ENCODE measurements at regions not wholly inside any gene's neighbourhood (a gene's known extent, or its start where the extent isn't known, plus 50 kb on each side); places are given as distances from the start of the nearest gene placed in this dataset.

DNA sequence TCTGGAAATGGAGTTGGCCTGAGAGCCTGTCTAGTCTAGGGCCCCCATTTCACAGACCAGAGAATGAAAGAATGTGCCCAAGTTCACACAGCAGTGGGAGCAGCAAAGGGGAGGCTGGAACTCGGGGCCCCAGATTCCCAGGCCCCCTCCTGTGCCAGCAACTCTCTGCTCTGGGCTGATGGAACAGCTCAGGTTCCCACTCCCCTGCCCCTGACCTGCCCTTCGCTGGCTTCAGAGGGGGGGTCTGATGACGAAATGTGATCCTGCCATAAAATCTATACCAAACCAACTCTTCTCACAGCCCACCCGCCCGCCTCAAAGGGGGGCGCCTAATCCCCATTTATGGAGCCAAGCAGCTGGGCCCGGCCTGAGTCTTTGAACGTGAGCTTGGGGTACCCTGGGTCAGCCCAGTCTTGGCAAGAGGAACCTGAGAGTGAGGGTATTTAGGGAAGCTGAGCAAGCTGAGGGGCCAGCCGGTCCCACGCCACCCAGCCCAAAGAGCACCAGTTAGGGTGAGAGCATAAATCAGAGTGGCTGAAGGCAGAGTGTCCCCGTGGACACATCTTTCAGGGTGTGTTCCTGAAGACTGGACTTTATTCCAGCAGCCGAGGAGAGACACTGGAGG is 65.0 kb downstream of the FOXD2 start:
- TF ChIP-seq, protein P1, sequence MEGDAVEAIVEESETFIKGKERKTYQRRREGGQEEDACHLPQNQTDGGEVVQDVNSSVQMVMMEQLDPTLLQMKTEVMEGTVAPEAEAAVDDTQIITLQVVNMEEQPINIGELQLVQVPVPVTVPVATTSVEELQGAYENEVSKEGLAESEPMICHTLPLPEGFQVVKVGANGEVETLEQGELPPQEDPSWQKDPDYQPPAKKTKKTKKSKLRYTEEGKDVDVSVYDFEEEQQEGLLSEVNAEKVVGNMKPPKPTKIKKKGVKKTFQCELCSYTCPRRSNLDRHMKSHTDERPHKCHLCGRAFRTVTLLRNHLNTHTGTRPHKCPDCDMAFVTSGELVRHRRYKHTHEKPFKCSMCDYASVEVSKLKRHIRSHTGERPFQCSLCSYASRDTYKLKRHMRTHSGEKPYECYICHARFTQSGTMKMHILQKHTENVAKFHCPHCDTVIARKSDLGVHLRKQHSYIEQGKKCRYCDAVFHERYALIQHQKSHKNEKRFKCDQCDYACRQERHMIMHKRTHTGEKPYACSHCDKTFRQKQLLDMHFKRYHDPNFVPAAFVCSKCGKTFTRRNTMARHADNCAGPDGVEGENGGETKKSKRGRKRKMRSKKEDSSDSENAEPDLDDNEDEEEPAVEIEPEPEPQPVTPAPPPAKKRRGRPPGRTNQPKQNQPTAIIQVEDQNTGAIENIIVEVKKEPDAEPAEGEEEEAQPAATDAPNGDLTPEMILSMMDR (IDR thresholded peaks at IDR 0.05), result no peak
- no peak for TF ChIP-seq POLR2A (IDR thresholded peaks at IDR 0.05)

Data from uterus (tissue), 2 donors.